ENCODE measurements at regions not wholly inside any gene's neighbourhood (a gene's known extent, or its start where the extent isn't known, plus 50 kb on each side); places are given as distances from the start of the nearest gene placed in this dataset.

DNA sequence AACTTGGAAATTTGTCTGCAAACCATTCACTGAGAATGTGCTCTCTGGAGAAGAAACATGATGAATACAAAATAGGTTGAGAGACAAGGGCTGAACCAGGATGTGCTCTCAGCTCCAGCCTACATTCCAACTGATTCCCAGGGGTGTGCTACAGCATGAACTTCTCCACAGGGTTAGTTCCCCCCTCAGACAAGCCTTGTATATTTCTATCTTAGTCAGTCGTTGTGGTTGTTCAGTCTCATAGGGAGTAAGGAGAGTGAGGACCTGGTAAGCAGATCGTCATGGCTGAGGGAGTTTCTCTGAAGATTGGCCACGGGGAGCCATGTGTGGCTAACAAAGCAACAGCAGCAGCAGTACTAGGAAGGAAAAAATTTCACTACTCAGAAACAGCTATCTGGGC lies 919.7 kb upstream of the CADM2 start:
- H3K27ac ChIP-seq (ENCODE audit: insufficient read depth, low read length) = no peak overlapping the region
- DNase-seq (ENCODE audit: low read depth in 2 of 2) = no peak
- H3K27me3 ChIP-seq (ENCODE audit: control insufficient read depth, insufficient read depth, low read length) = no peaks in the 10 kb centered on the region
- no peaks in the 10 kb centered on the region for H3K79me2 ChIP-seq (ENCODE audit: control insufficient read depth, insufficient read depth, low read length)
- TF ChIP-seq, protein P1, sequence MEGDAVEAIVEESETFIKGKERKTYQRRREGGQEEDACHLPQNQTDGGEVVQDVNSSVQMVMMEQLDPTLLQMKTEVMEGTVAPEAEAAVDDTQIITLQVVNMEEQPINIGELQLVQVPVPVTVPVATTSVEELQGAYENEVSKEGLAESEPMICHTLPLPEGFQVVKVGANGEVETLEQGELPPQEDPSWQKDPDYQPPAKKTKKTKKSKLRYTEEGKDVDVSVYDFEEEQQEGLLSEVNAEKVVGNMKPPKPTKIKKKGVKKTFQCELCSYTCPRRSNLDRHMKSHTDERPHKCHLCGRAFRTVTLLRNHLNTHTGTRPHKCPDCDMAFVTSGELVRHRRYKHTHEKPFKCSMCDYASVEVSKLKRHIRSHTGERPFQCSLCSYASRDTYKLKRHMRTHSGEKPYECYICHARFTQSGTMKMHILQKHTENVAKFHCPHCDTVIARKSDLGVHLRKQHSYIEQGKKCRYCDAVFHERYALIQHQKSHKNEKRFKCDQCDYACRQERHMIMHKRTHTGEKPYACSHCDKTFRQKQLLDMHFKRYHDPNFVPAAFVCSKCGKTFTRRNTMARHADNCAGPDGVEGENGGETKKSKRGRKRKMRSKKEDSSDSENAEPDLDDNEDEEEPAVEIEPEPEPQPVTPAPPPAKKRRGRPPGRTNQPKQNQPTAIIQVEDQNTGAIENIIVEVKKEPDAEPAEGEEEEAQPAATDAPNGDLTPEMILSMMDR (conservative IDR thresholded peaks at IDR 0.05 in 1 of 2, IDR thresholded peaks at IDR 0.05 in 1 of 2; ENCODE audit: low read depth in 1 of 2, low read length in 2 of 2) = no peak
- no peak for TF ChIP-seq EZH2 (IDR thresholded peaks at IDR 0.05; ENCODE audit: low read length, missing control alignments)
- H3K36me3 ChIP-seq (ENCODE audit: control insufficient read depth, insufficient read depth, low read length) = no peaks in the 10 kb centered on the region
- no peaks in the 10 kb centered on the region for H4K20me1 ChIP-seq (ENCODE audit: control insufficient read depth, extremely low read depth, insufficient read depth, low read length)
- no peak overlapping the region for H2AFZ ChIP-seq (ENCODE audit: low read length)
- no peaks in the 10 kb centered on the region for H3K9me3 ChIP-seq (ENCODE audit: control insufficient read depth, insufficient read depth, low read depth, low read length)
- H3K4me2 ChIP-seq (ENCODE audit: extremely low read depth, insufficient read depth, low read length) = no peak overlapping the region
- no peak overlapping the region for H3K4me3 ChIP-seq (replicated peaks in 1 of 4; ENCODE audit: control extremely low read depth in 1 of 4, insufficient read depth in 1 of 4, low read depth in 3 of 4, low read length in 4 of 4)
- no peak overlapping the region for H3K9ac ChIP-seq (ENCODE audit: insufficient read depth, low read length)
- H3K4me1 ChIP-seq (ENCODE audit: control insufficient read depth, extremely low read depth, insufficient read depth, low read length) = no peaks in the 10 kb centered on the region

DNA sequence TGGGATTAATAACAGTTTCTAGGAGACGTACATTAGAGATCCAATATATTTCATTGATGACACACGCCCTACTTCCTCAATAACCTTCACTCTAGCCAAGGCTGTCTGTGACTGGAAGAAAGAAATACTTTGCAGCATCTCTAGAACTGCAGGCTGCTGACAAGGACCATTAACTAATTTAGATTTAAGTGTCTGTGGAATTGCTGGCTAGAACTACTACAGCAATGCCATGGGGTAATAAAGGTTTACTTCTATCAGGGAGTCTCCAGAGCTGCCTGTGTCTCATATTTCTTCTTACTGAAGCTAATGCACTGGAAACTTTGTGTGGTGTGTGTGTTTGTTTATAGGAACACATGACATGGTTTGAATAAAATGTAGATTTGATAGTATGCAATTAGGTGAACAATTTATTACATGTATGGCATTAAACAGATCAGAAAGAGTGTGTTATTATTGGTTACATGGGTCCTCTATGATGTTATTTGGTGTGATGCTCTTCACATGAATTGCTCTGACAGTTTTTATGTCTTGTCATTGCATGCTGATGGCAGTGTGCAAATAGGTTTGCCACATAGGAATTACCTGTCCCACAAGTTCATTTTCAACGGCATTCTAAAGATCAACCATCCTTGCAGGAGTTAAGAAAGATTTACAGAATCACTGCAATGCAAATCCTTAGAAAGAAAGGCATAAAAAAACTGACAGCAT lies 916.2 kb upstream of the CADM2 start:
- no peak overlapping the region for H2AFZ ChIP-seq (ENCODE audit: low read length)
- no peak for DNase-seq (ENCODE audit: low read depth in 2 of 2)
- TF ChIP-seq EZH2 (IDR thresholded peaks at IDR 0.05; ENCODE audit: low read length, missing control alignments) = no peak
- H3K4me1 ChIP-seq (ENCODE audit: control insufficient read depth, extremely low read depth, insufficient read depth, low read length) = no peaks in the 10 kb centered on the region
- H3K27me3 ChIP-seq (ENCODE audit: control insufficient read depth, insufficient read depth, low read length) = no peaks in the 10 kb centered on the region
- no peak overlapping the region for H3K9ac ChIP-seq (ENCODE audit: insufficient read depth, low read length)
- H4K20me1 ChIP-seq (ENCODE audit: control insufficient read depth, extremely low read depth, insufficient read depth, low read length) = no peaks in the 10 kb centered on the region
- no peak overlapping the region for H3K4me2 ChIP-seq (ENCODE audit: extremely low read depth, insufficient read depth, low read length)
- H3K9me3 ChIP-seq (ENCODE audit: control insufficient read depth, insufficient read depth, low read depth, low read length) = no peaks in the 10 kb centered on the region
- H3K4me3 ChIP-seq (replicated peaks in 1 of 4; ENCODE audit: control extremely low read depth in 1 of 4, insufficient read depth in 1 of 4, low read depth in 3 of 4, low read length in 4 of 4) = no peak overlapping the region
- H3K27ac ChIP-seq (ENCODE audit: insufficient read depth, low read length) = no peak overlapping the region
- no peaks in the 10 kb centered on the region for H3K79me2 ChIP-seq (ENCODE audit: control insufficient read depth, insufficient read depth, low read length)
- H3K36me3 ChIP-seq (ENCODE audit: control insufficient read depth, insufficient read depth, low read length) = no peaks in the 10 kb centered on the region

DNA sequence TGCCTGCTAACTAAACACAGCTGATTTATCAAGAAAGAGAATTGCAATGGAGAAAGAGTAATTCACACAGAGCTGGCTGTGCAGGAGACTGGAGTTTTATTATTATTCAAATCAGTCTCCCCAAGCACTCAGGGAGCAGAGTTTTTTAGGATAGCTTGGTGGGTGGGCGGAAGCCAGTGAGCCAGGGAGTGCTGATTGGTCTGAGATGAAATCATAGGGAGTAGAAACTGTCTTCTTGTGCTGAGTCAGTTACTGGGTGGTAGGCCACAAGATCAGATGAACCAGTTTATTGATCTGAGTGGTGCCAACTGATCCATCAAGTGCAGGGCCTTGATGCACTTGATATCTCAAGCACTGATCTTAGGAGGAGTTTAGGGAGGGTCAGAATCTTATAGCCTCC lies 891.9 kb upstream of the CADM2 start:
- TF ChIP-seq, protein P1 (conservative IDR thresholded peaks at IDR 0.05 in 1 of 2, IDR thresholded peaks at IDR 0.05 in 1 of 2; ENCODE audit: low read depth in 1 of 2, low read length in 2 of 2) = no peak
- TF ChIP-seq EZH2 (IDR thresholded peaks at IDR 0.05; ENCODE audit: low read length, missing control alignments) = no peak
- H3K27ac ChIP-seq (ENCODE audit: insufficient read depth, low read length) = no peak overlapping the region
- peak in 1 of 2 donors; percentile 32 for DNase-seq (ENCODE audit: low read depth in 2 of 2)
- H3K27me3 ChIP-seq (ENCODE audit: control insufficient read depth, insufficient read depth, low read length) = no peaks in the 10 kb centered on the region
- H3K4me2 ChIP-seq (ENCODE audit: extremely low read depth, insufficient read depth, low read length) = no peak overlapping the region
- H3K79me2 ChIP-seq (ENCODE audit: control insufficient read depth, insufficient read depth, low read length) = no peaks in the 10 kb centered on the region
- no peak overlapping the region for H3K9ac ChIP-seq (ENCODE audit: insufficient read depth, low read length)
- H4K20me1 ChIP-seq (ENCODE audit: control insufficient read depth, extremely low read depth, insufficient read depth, low read length) = no peaks in the 10 kb centered on the region
- H3K4me1 ChIP-seq (ENCODE audit: control insufficient read depth, extremely low read depth, insufficient read depth, low read length) = no peaks in the 10 kb centered on the region
- H3K36me3 ChIP-seq (ENCODE audit: control insufficient read depth, insufficient read depth, low read length) = no peaks in the 10 kb centered on the region
- no peaks in the 10 kb centered on the region for H3K9me3 ChIP-seq (ENCODE audit: control insufficient read depth, insufficient read depth, low read depth, low read length)
- no peak overlapping the region for H2AFZ ChIP-seq (ENCODE audit: low read length)
- no peak overlapping the region for H3K4me3 ChIP-seq (replicated peaks in 1 of 4; ENCODE audit: control extremely low read depth in 1 of 4, insufficient read depth in 1 of 4, low read depth in 3 of 4, low read length in 4 of 4)

All from fibroblast of lung (primary cell).